ENCODE measurements at regions not wholly inside any gene's neighbourhood (a gene's known extent, or its start where the extent isn't known, plus 50 kb on each side); places are given as distances from the start of the nearest gene placed in this dataset.
"Not testable (repeated sequence)": the region's sequence is repeated elsewhere in the genome, so short reads cannot be mapped to it uniquely, and the experiment has no call there.

DNA sequence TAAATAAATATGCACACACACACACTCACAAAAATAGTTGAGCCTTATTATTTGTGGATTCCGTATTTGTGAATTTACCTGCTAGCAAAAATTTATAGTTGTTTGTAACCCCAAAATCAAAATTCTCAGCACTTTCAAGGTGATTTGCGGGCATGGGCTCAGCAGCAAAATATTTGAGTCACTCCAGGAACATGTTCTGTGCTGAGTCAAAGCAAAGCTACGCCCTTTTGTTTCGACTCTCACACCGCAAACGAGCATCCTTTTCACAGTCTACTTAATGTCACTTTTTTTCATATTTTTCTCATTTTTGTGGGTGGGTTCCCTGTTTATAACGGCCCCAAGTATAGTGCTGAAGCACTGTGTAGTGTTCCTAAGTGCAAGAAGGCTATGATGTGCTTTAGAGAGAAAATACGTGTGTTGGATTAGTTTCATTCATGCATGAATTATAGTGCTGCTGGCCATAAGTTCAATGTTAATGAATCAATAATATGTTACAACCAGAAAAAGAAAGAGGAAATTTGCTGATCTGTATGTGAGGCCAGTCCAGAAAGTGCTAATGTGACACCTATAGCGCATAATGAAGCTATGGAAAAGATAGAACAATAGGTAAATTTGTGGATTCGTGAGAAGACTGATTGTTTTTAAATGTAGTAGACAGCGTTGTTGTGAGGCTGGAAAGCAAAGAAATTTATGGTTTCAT, 723.2 kb upstream of the AGA start:
- no peak for DNase-seq (ENCODE audit: low spot score)

DNA sequence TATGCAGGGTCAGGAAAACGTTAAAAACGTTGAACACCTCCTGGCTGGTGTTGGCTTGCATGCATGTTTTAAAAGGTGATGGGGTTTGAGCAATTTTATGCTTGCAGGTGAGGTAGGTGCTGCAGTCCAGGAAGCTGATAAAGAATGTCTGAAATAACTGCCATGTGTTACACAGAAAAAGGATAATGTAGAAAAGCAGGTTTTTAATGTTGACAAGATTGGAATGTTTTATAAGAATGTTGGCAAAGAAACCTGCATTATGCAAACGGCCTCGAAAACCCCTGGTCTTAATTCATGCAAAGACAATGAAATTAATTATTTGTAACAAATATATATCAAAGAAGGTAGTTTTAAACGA, 723.7 kb upstream of the AGA start:
- DNase-seq (ENCODE audit: low spot score) = no peak

DNA sequence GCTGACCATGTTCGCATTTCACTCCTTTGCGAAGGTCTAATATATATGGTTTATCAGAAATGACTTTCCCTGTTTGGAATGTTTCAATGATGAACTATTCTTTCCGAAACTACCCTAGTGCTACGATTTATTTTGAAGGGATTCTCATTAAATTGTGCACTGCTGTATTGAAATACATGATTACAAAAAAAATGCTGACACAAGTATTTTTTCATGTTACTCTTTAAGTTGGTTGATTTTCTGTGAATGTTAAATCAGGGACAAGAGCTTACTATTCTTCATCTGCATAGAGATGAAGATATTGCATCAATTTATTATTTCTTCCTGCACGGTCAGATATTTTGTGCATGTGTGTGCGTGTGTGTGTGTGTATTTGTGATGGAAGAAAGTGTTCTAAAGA, 731.5 kb upstream of the AGA start:
- no peak for DNase-seq (ENCODE audit: low spot score)

DNA sequence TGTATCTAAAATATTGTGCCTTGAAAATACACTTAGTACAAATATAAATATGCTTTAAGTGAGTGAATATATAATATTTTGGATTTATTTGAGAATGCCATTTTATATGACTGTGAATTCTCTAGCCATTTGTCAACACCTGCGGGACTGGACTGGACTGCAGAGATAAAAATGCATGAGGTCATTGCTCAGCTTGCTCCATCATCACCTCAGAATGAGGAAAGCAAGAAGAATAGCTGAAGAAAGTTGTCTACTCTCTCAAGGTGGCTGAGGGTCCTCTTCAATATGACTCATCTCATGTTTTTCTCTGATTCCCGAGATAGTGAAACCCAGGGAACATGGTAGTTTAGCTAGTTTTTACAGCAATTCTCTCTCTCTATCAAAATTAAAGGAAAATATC, 732.5 kb upstream of the AGA start:
- DNase-seq (ENCODE audit: low spot score) = no peak

DNA sequence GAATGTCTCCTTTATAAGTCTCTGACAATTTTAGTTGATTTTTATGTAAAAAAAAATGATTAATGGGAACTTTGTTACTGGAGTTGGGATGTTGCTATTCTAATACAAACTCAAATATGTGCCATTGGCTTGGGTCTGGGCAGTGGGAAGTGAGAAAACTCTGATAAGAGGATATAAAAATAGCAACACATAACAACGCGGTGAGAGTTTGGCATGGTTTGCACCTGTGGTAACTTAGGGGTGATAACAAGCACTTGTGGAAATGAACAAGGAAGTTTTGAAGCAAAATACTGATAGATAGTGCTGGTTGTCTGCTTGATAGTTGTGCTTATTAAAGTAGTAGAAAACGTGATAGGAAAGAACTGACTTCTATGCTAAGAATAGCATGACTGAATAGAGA, 743.3 kb upstream of the AGA start:
- no peak for DNase-seq (ENCODE audit: low spot score)

DNA sequence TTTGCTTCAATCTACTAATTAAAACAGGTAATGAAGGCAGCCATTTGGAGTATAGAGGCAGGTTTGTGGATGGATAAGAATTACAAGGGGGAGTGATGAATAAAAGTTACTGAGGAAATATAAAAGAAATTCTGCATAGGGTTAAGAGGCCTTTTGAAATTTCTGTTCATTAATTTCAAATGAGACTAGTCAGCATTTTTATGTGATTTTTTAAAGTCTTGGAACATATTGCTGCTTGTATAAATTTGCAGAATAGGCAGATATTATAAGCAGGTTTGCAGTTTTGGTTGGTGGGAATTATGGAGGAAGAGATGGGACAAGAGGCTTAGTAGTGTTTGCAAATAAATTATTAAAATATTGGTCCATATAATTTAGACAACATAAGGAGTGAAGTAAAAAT, 750.4 kb upstream of the AGA start:
- DNase-seq (ENCODE audit: low spot score) = no peak

DNA sequence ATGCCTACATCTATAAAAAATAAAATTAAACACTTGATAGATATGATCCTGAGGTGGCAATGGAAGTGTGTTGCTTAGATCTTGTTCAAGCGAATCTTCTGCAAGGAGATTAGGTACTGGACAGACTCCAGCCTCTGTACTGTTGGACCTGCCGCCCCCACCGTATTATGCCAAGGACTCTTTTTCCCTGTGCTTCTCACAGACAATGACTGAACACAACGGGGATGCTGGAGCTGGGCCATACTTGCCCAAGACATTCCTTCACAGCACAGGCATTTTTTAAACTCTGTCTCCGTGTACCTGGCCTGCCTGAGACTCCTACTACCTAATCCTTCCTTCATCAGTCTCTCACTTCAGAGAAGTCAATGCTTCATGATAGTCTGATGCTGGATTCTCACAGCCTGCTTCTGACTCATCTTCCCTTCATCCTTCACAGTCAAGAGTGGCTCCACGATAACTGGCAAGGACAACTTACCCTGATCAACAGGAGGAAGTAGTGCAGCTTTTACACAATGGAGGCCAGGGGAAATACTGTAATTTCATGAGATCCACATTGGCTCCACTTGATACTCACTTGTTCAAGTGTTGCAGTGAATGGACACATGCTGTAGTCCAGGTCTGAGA, 754.6 kb upstream of the AGA start:
- DNase-seq (ENCODE audit: low spot score) = no peak

DNA sequence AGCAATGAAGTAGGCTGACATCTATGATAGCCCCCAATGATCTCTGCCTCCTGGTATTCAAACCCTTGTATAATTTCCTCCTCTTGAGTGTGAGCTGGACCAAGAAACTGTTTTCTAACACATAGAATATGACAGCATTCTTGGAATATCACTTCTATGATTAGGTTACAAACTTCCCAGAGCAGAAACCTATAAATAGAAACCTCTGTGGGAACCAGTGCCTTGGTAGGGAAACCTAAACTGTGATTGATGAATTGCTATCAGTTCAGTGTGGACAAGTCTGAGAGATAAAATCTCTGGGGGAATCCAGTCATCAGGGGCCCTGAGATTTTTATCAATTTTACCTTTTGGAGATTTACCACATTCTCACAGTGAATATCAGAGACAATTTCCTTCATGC, 756.5 kb upstream of the AGA start:
- no peak for DNase-seq (ENCODE audit: low spot score)

DNA sequence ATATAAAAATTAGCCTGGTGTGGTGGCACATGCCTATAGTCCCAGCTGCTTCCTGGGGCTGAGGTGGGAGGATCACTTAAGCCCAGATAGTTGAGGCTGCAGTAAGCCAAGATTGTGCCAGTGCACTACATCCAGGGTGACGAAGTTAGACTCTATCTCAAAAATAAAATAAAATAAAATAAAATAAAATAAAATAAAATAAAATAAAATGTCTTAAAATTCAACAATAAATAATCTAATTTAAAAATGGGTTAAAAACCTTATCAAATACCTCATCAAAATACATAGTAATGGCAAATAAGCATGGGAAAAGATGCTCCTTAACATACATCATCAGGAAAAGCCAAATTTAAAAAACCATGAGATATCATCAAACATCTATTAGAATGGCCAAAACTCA, 760.2 kb upstream of the AGA start:
- DNase-seq (ENCODE audit: low spot score) = no peak

DNA sequence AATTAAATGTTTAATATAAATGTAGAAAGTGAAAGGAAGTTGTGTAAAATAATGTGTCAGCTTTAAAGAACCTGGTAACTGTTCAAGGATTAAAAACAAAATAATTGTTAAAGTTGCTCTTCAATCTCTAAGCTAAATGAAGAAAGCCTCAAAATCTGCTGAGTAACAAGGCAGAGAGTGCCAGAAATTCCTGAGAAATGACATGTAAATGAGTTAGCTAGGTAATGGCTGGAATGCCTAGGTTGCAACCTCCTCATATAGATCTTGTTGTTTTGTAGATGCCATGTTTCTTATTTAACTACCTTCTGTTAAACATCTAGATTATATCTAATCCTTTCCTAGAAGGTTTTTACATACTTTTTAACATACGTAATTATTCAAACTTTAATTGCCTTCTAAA, 763.6 kb upstream of the AGA start:
- no peak for DNase-seq (ENCODE audit: low spot score)

DNA sequence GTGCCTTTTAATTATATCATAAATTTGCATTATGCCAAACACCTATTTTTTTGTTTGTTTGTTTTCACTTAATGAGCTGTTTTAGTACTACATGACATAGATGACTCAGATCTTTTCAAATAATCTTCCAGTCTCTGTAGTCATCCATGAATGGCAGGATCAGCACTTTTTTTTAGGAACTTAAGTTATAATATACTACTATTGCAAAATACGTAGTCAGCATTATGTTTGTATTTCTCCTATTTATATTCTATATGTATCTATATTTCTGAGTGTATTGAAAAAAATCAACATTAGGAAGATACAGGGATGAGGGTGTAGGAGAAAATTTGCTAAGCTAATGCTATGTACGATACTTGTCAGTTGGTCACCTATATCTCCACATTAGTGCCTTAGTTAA, 773.1 kb upstream of the AGA start:
- DNase-seq (ENCODE audit: low spot score) = no peak

DNA sequence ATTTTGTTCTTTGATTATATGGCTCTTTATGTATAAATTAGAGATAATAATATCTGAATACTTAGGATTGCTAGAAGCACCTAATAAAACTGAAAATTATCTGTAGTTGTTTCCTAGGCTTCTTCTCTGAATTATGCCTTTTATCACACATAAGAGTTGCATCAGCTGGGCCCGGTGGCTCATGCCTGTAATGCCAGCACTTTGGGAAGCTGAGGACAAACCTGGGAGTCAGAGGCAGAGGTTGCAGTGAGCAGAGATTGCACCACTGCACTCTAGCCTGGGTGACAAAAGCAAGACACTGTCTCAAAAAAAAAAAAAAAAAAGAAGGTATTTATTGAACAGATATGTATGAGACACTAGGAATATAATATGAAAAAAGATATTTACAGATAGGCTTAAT, 773.5 kb upstream of the AGA start:
- DNase-seq (ENCODE audit: low spot score) = no peak

DNA sequence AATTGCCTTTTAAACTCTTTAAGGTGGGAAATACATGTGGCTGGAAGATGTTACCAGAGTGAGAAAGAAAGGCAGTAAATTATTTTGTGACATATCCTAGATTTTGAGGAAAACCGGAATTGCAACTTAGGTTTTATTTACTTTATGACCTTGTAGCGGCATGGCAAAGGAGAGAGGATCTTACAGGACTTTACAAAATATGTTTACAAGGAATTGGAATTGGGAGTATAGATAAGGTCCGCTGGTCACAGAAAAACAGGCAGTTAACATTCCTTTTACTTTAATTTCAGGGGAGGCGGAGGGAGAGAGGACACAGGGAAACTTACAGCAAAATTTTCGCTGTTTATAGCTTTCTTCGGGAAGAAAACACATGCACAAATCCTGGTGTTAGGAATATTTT, 784.2 kb upstream of the AGA start:
- not testable (repeated sequence) for DNase-seq (ENCODE audit: low spot score)

DNA sequence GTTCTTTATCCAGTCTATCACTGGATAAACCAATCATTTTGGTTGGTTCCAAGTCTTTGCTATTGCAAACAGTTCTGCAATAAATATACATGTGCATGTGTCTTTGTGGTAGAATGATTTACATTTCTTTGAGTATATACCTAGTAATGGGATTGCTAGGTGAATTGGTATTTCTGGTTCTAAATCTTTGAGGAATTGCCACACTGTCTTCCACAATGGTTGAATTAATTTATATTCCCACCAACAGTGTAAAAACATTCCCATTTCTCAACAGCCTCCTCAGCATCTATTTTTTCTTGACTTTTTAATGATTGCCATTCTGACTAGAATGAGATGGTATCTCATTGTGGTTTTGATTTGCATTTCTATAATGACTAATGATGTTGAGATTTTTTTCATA, 791.7 kb upstream of the AGA start:
- no peak for DNase-seq (ENCODE audit: low spot score)

DNA sequence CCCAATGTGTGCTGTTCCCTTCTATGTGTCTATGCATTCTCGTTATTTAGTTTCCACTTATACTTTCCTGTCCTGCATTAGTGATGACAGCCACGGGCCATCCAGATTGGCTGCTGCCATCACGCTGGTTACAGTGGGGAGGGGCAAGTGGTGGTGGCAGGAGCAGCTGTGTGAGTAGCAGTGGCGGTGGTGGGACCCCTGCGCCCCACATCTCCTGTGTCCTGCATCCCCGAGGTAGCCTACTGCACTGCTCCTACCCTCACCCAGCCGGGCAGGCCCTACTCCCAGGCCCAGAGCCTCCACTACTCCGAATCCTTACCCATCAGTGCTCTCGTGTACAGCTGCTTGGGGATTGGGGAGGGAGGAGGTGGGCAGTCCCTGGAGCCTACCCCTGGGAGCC, 798.7 kb upstream of the AGA start:
- no peak for DNase-seq (ENCODE audit: low spot score)

DNA sequence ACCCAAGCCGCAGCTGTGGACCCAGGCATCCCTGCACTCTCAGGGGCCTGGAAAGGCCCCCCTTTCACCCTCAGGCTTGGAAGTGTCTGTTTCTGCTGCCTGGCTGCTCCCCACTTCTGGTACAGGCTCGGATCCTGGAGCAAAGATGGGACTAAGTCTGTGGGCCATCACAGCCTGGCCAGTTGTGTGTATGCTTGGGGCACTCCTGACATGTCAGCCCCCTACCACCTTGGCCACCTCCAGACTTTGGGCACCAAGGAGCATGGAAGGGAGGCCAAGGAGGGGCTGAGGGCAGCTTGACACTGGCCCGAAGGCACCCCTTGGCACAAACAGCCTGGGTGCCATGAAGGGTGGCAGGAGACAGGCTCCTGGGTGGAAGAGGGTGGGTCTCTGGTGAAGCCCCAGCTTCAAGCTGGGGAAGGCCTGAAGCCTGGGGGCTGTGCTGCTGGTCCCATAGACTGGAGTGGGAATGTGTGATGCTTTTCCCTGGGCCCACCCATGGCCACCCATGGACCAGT, 799.4 kb upstream of the AGA start:
- DNase-seq (ENCODE audit: low spot score) = no peak

DNA sequence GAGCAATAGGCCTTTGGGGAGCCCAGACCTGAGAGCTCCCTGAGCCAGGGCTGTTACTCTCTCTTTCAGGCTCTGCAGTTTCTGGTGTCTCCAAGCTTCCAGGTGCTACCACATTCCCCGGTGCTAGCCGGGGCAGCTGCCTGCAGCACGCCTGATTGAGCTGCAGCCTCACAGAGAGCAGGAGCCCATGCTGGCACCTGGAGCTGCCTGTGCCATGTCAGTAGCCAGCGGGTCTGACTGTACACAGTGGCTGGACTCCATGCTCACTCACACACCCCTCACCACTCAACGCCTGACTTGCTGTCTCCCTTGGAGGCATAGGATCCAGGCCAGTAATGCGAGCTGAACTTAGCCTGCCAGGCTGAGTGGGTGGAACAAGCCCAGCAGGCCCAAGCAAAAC, 800.4 kb upstream of the AGA start:
- DNase-seq (ENCODE audit: low spot score) = no peak

DNA sequence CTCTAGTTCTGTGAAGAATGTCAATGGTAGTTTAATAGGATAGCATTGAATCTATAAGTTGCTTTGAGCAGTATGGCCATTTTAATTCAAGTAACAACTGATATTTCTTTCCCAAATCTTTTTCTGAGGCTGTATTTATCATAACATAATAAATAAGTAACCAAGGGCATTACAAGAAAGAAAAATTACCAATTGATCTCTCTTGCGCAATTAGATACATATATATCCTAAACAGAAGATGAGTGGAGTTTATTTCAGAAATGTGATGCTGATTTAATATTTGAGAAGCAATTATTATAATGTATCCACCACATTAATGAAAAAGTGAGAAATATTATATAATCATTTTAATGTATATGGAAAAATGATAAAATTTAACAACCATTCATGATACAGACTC, 802.5 kb upstream of the AGA start:
- DNase-seq (ENCODE audit: low spot score) = no peak

DNA sequence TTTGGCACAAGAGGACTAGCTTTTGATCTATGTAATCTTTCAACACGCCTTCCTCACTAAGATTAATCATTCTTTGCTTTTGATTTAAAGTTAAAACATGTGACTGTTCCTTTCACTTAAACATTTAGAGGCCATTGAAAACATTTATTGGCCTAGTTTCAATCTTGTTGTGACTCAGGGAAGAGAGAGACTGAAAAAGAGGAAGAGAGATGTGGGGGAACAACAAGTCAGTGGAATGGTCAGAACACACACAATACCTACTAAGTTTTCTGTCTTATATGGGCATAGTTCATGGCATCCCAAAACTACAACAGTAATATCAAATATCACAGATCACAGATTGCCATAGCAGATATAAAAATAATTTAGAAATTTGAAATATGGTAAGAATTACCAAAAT, 812.9 kb upstream of the AGA start:
- no peak for DNase-seq (ENCODE audit: low spot score)

DNA sequence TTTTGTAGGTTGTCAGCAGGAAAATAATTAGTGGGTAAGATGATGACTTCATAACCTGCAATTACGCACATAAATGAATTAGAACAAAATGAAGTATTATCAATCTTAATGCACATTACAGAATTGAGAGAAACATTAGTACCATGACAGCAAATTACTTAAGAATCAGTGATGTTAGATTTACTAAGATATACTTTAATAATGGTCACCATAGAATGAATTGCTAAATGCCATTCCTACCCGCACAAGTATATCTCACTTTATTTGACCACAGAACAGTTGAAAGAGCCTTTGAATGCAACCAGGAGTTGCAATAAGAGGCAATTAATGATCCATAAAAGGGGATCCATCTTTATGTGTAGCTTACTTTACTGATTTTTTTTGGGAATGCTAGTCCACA, 816.4 kb upstream of the AGA start:
- DNase-seq (ENCODE audit: low spot score) = no peak

DNA sequence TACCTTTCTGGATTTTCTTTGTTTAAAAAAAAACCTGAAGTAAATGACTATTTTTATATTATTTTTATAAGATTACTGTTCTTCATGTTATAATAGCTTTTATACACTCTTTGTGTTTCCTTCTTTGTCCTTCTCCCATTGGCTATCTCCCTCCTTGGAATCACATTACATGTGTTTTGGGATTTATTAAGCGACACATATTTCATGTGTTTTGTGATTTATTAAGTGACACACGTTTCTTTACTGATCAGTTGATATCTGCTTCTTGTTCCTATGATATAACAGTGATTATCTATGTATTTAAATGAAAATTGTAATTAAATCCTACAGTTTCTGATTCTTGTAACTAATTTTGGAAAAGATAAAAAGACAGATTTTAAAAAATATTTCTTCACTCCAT, 817.3 kb upstream of the AGA start:
- no peak for DNase-seq (ENCODE audit: low spot score)

DNA sequence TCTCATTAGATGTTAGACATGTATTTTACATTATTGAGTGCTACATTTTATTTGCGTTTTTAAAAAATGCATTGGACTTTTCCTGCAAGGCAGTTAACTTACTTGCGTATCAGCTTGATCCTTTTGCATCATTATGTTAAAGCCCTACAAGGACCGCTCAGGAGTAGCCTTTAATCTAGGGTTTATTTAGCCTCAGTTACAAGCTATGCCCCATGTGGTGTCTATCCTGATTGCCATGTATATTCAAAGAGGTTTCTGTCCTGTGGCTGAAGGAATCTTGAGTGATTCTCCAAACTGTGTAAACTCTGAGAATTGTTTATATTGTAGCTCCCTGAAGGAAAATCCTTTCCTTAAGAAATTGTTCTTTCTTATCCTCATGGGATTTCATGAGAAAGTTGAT, 821.8 kb upstream of the AGA start:
- no peak for DNase-seq (ENCODE audit: low spot score)

DNA sequence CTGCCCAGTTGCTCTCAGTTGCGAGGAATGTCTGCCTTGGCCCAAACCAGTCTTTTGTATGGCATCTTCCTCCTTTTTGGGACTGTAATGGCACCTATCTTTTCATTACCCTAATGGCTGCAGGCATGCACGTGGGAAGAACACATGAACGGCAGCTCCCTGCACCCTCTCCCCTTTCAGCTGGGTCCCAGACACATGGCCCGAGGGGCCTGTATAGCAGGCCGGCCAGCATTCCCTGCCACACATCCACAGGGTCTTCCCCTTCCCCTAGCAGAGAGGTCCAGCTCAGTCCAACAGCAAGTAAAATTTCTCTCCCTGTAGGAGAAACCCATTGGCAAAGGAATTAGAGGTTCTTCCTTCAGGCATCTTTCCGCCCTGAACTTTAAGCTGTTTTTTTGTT, 829.1 kb upstream of the AGA start:
- no peak for DNase-seq (ENCODE audit: low spot score)

DNA sequence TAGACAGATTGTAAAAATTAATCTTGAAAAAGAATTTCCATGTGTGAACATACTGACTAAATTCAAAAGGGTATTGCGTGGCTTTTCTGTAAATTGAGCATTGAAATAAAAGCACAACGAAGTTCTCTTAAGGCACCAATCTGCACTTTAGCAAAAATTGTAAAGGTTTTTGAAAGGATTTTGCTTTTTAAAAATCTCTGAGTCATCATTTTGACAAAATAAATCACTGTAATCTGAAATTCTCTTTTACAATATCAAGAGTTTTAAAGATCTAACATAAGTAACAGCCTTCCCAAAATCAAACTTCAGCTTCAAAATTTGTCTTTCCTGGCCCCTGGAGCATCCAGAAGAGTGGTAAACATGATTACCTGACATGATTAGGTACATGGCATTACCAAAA, 830.9 kb upstream of the AGA start:
- no peak for DNase-seq (ENCODE audit: low spot score)
